ENCODE measurements at regions not wholly inside any gene's neighbourhood (a gene's known extent, or its start where the extent isn't known, plus 50 kb on each side); places are given as distances from the start of the nearest gene placed in this dataset.

- Histone ChIP-seq H3K27ac (replicated peaks) (no peak overlapping the region), H3K27me3 (ENCODE audit: insufficient read depth, poor library complexity, severe bottlenecking) (no peaks in the 10 kb centered on the region), H3K4me3 (replicated peaks; ENCODE audit: insufficient read depth, low read length) (no peak overlapping the region)
- TF ChIP-seq SPI1 (IDR thresholded peaks at IDR 0.05; ENCODE audit: borderline replicate concordance, low read depth) (no peak), CTCF (IDR thresholded peaks at IDR 0.05; ENCODE audit: insufficient read depth, low read length) (no peak), REST (IDR thresholded peaks at IDR 0.05; ENCODE audit: insufficient replicate concordance, low read depth) (no peak), POLR2AphosphoS5 (IDR thresholded peaks at IDR 0.05; ENCODE audit: low read depth) (no peak), GABPA (IDR thresholded peaks at IDR 0.05; ENCODE audit: low read depth) (no peak)
- DNase-seq (ENCODE audit: low read depth in 1 of 2, low spot score in 1 of 2) = no peak
These were observed 915.4 kb downstream of the CENPC start for GRCh38 chr4:66629927-66630326.

DNA sequence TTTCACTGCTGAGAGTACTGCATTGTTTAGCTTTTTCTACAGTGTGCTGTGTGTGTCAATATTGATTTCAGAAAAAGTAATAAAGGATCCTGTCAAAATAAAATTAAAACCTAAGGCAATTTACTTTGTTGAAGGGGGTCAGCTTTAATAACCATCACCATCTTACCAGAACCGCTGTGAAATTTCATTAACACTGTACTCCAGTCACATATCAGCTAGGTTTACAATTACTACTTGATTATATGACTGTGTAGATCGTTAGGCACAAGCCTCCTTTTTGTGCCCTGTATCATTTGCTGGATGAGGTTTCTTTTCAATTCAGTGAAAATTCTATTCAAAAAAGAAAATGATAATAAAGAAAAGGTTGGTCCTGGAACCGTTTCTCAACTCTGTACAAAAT lies 917.2 kb downstream of the CENPC start:
- H3K27me3 ChIP-seq (ENCODE audit: insufficient read depth, poor library complexity, severe bottlenecking) = no peaks in the 10 kb centered on the region
- no peak for TF ChIP-seq POLR2AphosphoS5 (IDR thresholded peaks at IDR 0.05; ENCODE audit: low read depth)
- no peak for TF ChIP-seq CTCF (IDR thresholded peaks at IDR 0.05; ENCODE audit: insufficient read depth, low read length)
- TF ChIP-seq SPI1 (IDR thresholded peaks at IDR 0.05; ENCODE audit: borderline replicate concordance, low read depth) = no peak
- TF ChIP-seq REST (IDR thresholded peaks at IDR 0.05; ENCODE audit: insufficient replicate concordance, low read depth) = no peak
- TF ChIP-seq GABPA (IDR thresholded peaks at IDR 0.05; ENCODE audit: low read depth) = no peak

DNA sequence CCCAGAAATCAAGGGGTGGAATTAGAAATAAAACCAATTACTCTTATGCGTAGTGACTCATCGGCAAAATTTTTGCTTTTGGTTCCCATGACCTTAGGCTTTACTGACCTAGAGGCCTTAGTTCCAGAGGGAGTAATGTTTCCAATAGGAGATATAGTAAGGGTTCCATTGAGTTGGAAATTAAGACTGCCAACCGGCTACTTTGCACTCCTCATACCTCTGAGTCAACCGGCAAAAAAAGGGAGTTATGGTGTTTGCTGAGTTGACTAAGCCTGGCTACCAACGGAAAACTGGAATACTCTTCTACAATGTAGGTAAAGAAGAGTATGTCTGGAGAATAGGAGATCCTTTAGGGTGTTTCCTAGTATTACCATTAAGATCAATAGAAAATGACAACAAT lies 919.8 kb downstream of the CENPC start:
- TF ChIP-seq SPI1 (IDR thresholded peaks at IDR 0.05; ENCODE audit: borderline replicate concordance, low read depth) (no peak), GABPA (IDR thresholded peaks at IDR 0.05; ENCODE audit: low read depth) (no peak), CTCF (IDR thresholded peaks at IDR 0.05; ENCODE audit: insufficient read depth, low read length) (no peak), POLR2AphosphoS5 (IDR thresholded peaks at IDR 0.05; ENCODE audit: low read depth) (no peak), REST (IDR thresholded peaks at IDR 0.05; ENCODE audit: insufficient replicate concordance, low read depth) (no peak)
- Histone ChIP-seq H3K27ac (replicated peaks) (no peak overlapping the region), H3K27me3 (ENCODE audit: insufficient read depth, poor library complexity, severe bottlenecking) (no peaks in the 10 kb centered on the region), H3K4me3 (replicated peaks; ENCODE audit: insufficient read depth, low read length) (no peak overlapping the region)
- no peak for DNase-seq (ENCODE audit: low read depth in 1 of 2, low spot score in 1 of 2)

More for the DNA sequence above, 917.2 kb downstream of the CENPC start:
- no peak for DNase-seq (ENCODE audit: low read depth in 1 of 2, low spot score in 1 of 2)
- Histone ChIP-seq H3K27ac (replicated peaks) (no peak overlapping the region), H3K4me3 (replicated peaks; ENCODE audit: insufficient read depth, low read length) (no peak overlapping the region)

Measured in HL-60 (cell line).